GM12878 (cell line): ENCODE measurements at regions not wholly inside any gene's neighbourhood (a gene's known extent, or its start where the extent isn't known, plus 50 kb on each side); places are given as distances from the start of the nearest gene placed in this dataset.

Source experiments
- CREM ChIP-seq: IDR thresholded peaks from 2 replicates; pipeline ENCODE4 v1.6.1; 2014; ENCODE audit warnings: antibody characterized with exemption, low read depth
- EP300 ChIP-seq, 2 experiments: fragments of 150-350 bp in 1 of 2; IDR thresholded peaks; 2 replicates each; pipeline ENCODE4 v1.6.1; 2011 to 2012; ENCODE audit warnings: low read depth in 2 of 2, low read length in 2 of 2, borderline replicate concordance in 1 of 2, improper control_type of control experiment in 1 of 2, inconsistent platforms in 1 of 2; ENCODE audit not compliant: control insufficient read depth in 1 of 2
- JUNB ChIP-seq: IDR thresholded peaks from 2 replicates; pipeline ENCODE4 v1.6.1; 2016; ENCODE audit warnings: antibody characterized with exemption, mild to moderate bottlenecking
- POLR2A ChIP-seq: IDR thresholded peaks from 2 replicates; pipeline ENCODE4 v1.6.1; 2011; ENCODE audit warnings: low read depth, mild to moderate bottlenecking, low read length
- RAD51 ChIP-seq: fragments of 450-650 bp; IDR thresholded peaks from 2 replicates; pipeline ENCODE4 v1.6.1; 2016; ENCODE audit warnings: moderate library complexity, mild to moderate bottlenecking, inconsistent platforms
- RFX5 ChIP-seq: IDR thresholded peaks from 2 replicates; pipeline ENCODE4 v1.6.1; 2011; ENCODE audit warnings: low read depth, low read length, improper control_type of control experiment
- TF ChIP-seq, protein P1 (sequence below), 3 experiments: IDR thresholded peaks in 2 of 3; conservative IDR thresholded peaks in 1 of 3; 2 replicates each; pipeline ENCODE4 v1.5.1; 2011; ENCODE audit warnings: low read depth in 3 of 3, low read length in 3 of 3, mild to moderate bottlenecking in 3 of 3, control low read depth in 2 of 3, moderate library complexity in 2 of 3, inconsistent platforms in 1 of 3, mixed read lengths in 1 of 3; ENCODE audit not compliant: control insufficient read depth in 2 of 3, insufficient read depth in 1 of 3; ENCODE audit errors: extremely low read depth in 1 of 3

DNA sequence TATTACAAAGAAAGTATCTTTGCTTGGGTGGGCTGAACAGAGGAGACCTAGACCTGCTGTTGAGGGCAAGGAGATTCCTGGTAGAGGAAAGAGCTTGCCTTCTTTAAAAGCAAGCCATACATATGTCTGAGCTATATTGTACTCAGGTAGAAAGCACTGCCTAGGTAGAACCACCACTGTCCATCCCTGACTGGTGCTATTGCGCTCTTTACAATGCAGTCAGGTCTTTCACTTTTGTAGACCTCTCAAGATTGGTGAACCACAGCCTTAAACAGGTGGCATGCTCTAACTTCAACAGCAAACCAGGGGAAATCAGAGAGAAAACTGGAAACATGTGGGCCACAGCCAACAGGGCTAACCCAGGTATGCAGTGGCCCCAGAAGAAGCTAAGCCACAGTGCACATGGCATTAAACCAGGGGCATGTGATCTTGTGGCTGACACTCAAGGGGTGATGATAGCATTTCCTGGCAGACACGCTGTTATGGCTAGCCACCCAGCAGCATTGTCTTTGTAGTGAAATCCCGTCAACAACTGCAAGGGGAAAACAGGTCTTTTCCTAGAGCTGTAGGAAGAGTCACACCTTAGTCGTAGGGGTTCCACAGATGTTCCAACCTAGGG, 253.9 kb upstream of the PCSK5 start:
- TF ChIP-seq JUNB (no peak), POLR2A (no peak), EP300 (IDR thresholded peaks at IDR 0.05; ENCODE audit: borderline replicate concordance in 1 of 2, control insufficient read depth in 1 of 2, low read depth in 2 of 2, low read length in 2 of 2) (no peak), RFX5 (no peak), CREM (no peak), RAD51 (no peak)
- TF ChIP-seq, protein P1, sequence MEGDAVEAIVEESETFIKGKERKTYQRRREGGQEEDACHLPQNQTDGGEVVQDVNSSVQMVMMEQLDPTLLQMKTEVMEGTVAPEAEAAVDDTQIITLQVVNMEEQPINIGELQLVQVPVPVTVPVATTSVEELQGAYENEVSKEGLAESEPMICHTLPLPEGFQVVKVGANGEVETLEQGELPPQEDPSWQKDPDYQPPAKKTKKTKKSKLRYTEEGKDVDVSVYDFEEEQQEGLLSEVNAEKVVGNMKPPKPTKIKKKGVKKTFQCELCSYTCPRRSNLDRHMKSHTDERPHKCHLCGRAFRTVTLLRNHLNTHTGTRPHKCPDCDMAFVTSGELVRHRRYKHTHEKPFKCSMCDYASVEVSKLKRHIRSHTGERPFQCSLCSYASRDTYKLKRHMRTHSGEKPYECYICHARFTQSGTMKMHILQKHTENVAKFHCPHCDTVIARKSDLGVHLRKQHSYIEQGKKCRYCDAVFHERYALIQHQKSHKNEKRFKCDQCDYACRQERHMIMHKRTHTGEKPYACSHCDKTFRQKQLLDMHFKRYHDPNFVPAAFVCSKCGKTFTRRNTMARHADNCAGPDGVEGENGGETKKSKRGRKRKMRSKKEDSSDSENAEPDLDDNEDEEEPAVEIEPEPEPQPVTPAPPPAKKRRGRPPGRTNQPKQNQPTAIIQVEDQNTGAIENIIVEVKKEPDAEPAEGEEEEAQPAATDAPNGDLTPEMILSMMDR (IDR thresholded peaks at IDR 0.05 in 2 of 3, conservative IDR thresholded peaks at IDR 0.05 in 1 of 3; ENCODE audit: control insufficient read depth in 2 of 3, extremely low read depth in 1 of 3, insufficient read depth in 1 of 3, low read depth in 3 of 3, low read length in 3 of 3) = no peak
